ENCODE measurements at regions not wholly inside any gene's neighbourhood (a gene's known extent, or its start where the extent isn't known, plus 50 kb on each side); places are given as distances from the start of the nearest gene placed in this dataset.
"Not testable (repeated sequence)": the region's sequence is repeated elsewhere in the genome, so short reads cannot be mapped to it uniquely, and the experiment has no call there.

- ATAC-seq (no peak), DNase-seq (ENCODE audit: missing footprints) (no peak)
- intact Hi-C loops (cut with DNase I): no loop called here
Measured at GRCh38 chr10:131546086-131546810, 234.7 kb upstream of the TCERG1L start.

GRCh38 chr10:131547129-131547799 lies 235.7 kb upstream of the TCERG1L start:
- no peak for DNase-seq (ENCODE audit: missing footprints)
- intact Hi-C loops (cut with DNase I): no loop called here
- no peak for ATAC-seq

GRCh38 chr10:131548176-131548575 lies 236.7 kb upstream of the TCERG1L start:
- no peak for DNase-seq (ENCODE audit: missing footprints)
- intact Hi-C loops (cut with DNase I): no loop called here
- no peak for ATAC-seq

GRCh38 chr10:131549116-131549515 lies 237.6 kb upstream of the TCERG1L start:
- intact Hi-C loops (cut with DNase I): no loop called here
- DNase-seq (ENCODE audit: missing footprints) (no peak), ATAC-seq (no peak)

- intact Hi-C loops (cut with DNase I): no loop called here
- DNase-seq (ENCODE audit: missing footprints) (no peak), ATAC-seq (no peak)
Measured at GRCh38 chr10:131553121-131553520, 241.6 kb upstream of the TCERG1L start.

GRCh38 chr10:131553581-131553980 lies 242.1 kb upstream of the TCERG1L start:
- DNase-seq (ENCODE audit: missing footprints): no peak
- ATAC-seq: no peak
- intact Hi-C loops (cut with DNase I): no loop called here

- ATAC-seq: no peak
- intact Hi-C loops (cut with DNase I): no loop called here
- no peak for DNase-seq (ENCODE audit: missing footprints)
Measured at GRCh38 chr10:131554821-131555220, 243.3 kb upstream of the TCERG1L start.

- DNase-seq (ENCODE audit: missing footprints) (no peak), ATAC-seq (no peak)
- intact Hi-C loops (cut with DNase I): no loop called here
Measured at GRCh38 chr10:131555406-131555805, 243.9 kb upstream of the TCERG1L start.

- intact Hi-C loops (cut with DNase I): no loop called here
- ATAC-seq (no peak), DNase-seq (ENCODE audit: missing footprints) (no peak)
Measured at GRCh38 chr10:131556061-131556896, 244.8 kb upstream of the TCERG1L start.

GRCh38 chr10:131556897-131557495 lies 245.5 kb upstream of the TCERG1L start:
- DNase-seq (ENCODE audit: missing footprints) (no peak), ATAC-seq (no peak)
- intact Hi-C loops (cut with DNase I): no loop called here

GRCh38 chr10:131557956-131558355 lies 246.4 kb upstream of the TCERG1L start:
- ATAC-seq; DNase-seq (ENCODE audit: missing footprints): not testable (repeated sequence)

GRCh38 chr10:131559450-131559911 lies 248.0 kb upstream of the TCERG1L start:
- ATAC-seq (no peak), DNase-seq (ENCODE audit: missing footprints) (no peak)
- intact Hi-C loops (cut with DNase I): no loop called here

More at GRCh38 chr10:131557956-131558355, 246.4 kb upstream of the TCERG1L start:
- intact Hi-C loops (cut with DNase I): not testable (repeated sequence)

GRCh38 chr10:131560166-131560565 lies 248.6 kb upstream of the TCERG1L start:
- intact Hi-C loops (cut with DNase I): no loop called here
- ATAC-seq (no peak), DNase-seq (ENCODE audit: missing footprints) (no peak)

GRCh38 chr10:131560706-131561355 lies 249.3 kb upstream of the TCERG1L start:
- ATAC-seq (no peak), DNase-seq (ENCODE audit: missing footprints) (no peak)
- intact Hi-C loops (cut with DNase I): no loop called here

- no peak for DNase-seq (ENCODE audit: missing footprints)
- ATAC-seq: no peak
- intact Hi-C loops (cut with DNase I): no loop called here
Measured at GRCh38 chr10:131561897-131562296, 250.4 kb upstream of the TCERG1L start.

- intact Hi-C loops (cut with DNase I): no loop called here
- DNase-seq (ENCODE audit: missing footprints) (no peak), ATAC-seq (no peak)
Measured at GRCh38 chr10:131563411-131563810, 251.9 kb upstream of the TCERG1L start.

GRCh38 chr10:131567279-131568162 lies 256.0 kb upstream of the TCERG1L start:
- DNase-seq (ENCODE audit: missing footprints) (no peak), ATAC-seq (no peak)
- intact Hi-C loops (cut with DNase I): no loop called here

- ATAC-seq (no peak), DNase-seq (ENCODE audit: missing footprints) (no peak)
- intact Hi-C loops (cut with DNase I): no loop called here
Measured at GRCh38 chr10:131568866-131569265, 257.3 kb upstream of the TCERG1L start.
